Hepatocyte (in vitro differentiated cells): ENCODE measurements at regions not wholly inside any gene's neighbourhood (a gene's known extent, or its start where the extent isn't known, plus 50 kb on each side); places are given as distances from the start of the nearest gene placed in this dataset.
A peak's percentile ranks its signal among the peaks of the same experiment; 100 is the strongest.

ENCODE experiments used
- DNase-seq: peaks from one replicate; pipeline ENCODE4 v3.0.0-alpha.2; 2016; ENCODE audit warnings: low spot score
- H2AFZ ChIP-seq: fragments of 200-600 bp; sonication (generic); 2 replicates; pipeline ENCODE4 v1.6.0; 2016; ENCODE audit warnings: antibody characterized with exemption, mild to moderate bottlenecking
- H3K27ac ChIP-seq: fragments of 200-600 bp; sonication (generic); 2 replicates; pipeline ENCODE4 v1.5.1; 2016; ENCODE audit warnings: mild to moderate bottlenecking
- H3K27me3 ChIP-seq: fragments of 200-600 bp; sonication (generic); 2 replicates; pipeline ENCODE4 v1.6.1; 2016
- H3K36me3 ChIP-seq: fragments of 200-600 bp; sonication (generic); replicated peaks from 2 replicates; pipeline ENCODE4 v1.5.1; 2016; ENCODE audit warnings: low read depth; ENCODE audit not compliant: insufficient read depth
- H3K4me1 ChIP-seq: fragments of 200-600 bp; sonication (generic); 2 replicates; pipeline ENCODE4 v1.5.1; 2016; ENCODE audit warnings: mild to moderate bottlenecking, moderate library complexity; ENCODE audit not compliant: insufficient read depth
- H3K4me2 ChIP-seq: fragments of 200-600 bp; sonication (generic); 2 replicates; pipeline ENCODE4 v1.6.0; 2016
- H3K4me3 ChIP-seq: fragments of 200-600 bp; sonication (generic); 2 replicates; pipeline ENCODE4 v1.5.1; 2016; ENCODE audit warnings: mild to moderate bottlenecking
- H3K79me2 ChIP-seq: fragments of 200-600 bp; sonication (generic); 2 replicates; pipeline ENCODE4 v1.6.0; 2017; ENCODE audit warnings: mild to moderate bottlenecking
- H3K9me2 ChIP-seq: fragments of 200-600 bp; sonication (generic); replicated peaks from 2 replicates; pipeline ENCODE4 v1.6.0; 2017; ENCODE audit warnings: mild to moderate bottlenecking; ENCODE audit not compliant: insufficient read depth
- H3K9me3 ChIP-seq: fragments of 200-600 bp; sonication (generic); 2 replicates; pipeline ENCODE4 v1.5.1; 2016; ENCODE audit warnings: low read depth, mild to moderate bottlenecking
- H4K20me1 ChIP-seq: fragments of 200-600 bp; sonication (generic); 2 replicates; pipeline ENCODE4 v1.6.0; 2016; ENCODE audit warnings: mild to moderate bottlenecking; ENCODE audit not compliant: insufficient read depth, poor library complexity, severe bottlenecking
- CTCF ChIP-seq: fragments of 200-600 bp; sonication (generic); IDR thresholded peaks from 2 replicates; pipeline ENCODE4 v1.5.1; 2016; ENCODE audit warnings: antibody characterized with exemption, mild to moderate bottlenecking; ENCODE audit not compliant: poor library complexity
- EZH2 ChIP-seq: fragments of 200-600 bp; sonication (generic); IDR thresholded peaks from 2 replicates; pipeline ENCODE4 v1.6.1; 2016; ENCODE audit warnings: antibody characterized with exemption, mild to moderate bottlenecking, borderline replicate concordance
- EZH2phosphoT487 ChIP-seq: fragments of 200-600 bp; sonication (generic); IDR thresholded peaks from one replicate; pipeline ENCODE4 v1.6.1; 2018; ENCODE audit warnings: antibody characterized with exemption, mild to moderate bottlenecking, low read depth, moderate library complexity; ENCODE audit not compliant: unreplicated experiment, severe bottlenecking
- WGBS: methylation state at CpG from one replicate; pipeline ENCODE4 v1.1.6; 2016; ENCODE audit warnings: low lambda C conversion rate; ENCODE audit errors: missing lambda C conversion rate; 5-methylcytosine and 5-hydroxymethylcytosine counted together

DNA sequence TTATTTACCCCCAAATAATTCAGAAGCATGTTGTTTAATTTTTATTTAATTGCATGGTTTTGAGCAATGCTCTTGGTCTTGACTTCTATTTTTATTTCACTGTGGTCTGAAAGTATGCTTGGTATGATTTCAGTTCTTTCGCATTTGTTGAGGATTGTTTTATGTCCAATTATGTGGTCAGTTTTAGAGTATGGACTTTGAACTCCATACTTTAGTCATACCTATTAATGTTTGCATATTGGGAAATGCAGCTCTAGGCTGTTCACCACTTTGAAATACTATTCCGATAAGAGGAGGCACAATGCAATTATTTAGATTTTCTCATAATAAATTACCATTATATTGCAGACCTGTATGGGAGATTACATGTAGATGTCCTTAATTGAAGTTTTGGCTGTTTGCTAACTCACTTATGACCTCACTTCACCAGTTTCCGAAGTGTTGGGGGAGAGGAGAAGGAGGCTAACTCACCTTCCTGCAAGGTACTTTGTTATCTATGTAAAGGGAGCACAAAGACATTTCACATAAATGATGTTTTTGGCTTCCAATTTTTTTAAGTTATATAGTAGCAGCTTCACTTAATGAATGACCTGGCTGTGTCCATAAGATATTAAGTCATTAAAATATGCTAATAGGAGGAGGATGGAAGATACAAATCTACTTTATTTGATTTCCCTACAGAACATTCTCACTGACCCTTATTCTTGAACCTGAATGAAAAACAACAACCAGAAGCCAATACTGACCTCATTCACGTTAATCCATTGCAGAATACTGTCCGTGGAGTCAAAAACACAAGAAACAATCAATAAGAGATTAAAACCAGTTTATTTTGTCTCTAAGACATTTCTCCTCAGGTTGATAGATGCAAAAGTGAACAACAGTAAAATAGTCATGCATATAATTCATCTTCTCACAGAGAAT is 970.3 kb upstream of the ARRDC3 start:
- peak; percentile 8 for DNase-seq
- no peaks in the 10 kb centered on the region for H4K20me1 ChIP-seq
- no peak overlapping the region for H2AFZ ChIP-seq
- H3K79me2 ChIP-seq = no peaks in the 10 kb centered on the region
- no peaks in the 10 kb centered on the region for H3K9me2 ChIP-seq
- no peaks in the 10 kb centered on the region for H3K36me3 ChIP-seq
- no peak overlapping the region for H3K4me3 ChIP-seq
- H3K27ac ChIP-seq = no peak overlapping the region
- TF ChIP-seq EZH2 (no peak), EZH2phosphoT487 (no peak), CTCF (no peak)
- 80% methylated on average over 5 of the region's 5 CpGs for WGBS
- H3K4me2 ChIP-seq = no peak overlapping the region
- H3K9me3 ChIP-seq = no peaks in the 10 kb centered on the region
- peaks cover 4% of the 10 kb centered on the region for H3K4me1 ChIP-seq
- H3K27me3 ChIP-seq = no peaks in the 10 kb centered on the region

DNA sequence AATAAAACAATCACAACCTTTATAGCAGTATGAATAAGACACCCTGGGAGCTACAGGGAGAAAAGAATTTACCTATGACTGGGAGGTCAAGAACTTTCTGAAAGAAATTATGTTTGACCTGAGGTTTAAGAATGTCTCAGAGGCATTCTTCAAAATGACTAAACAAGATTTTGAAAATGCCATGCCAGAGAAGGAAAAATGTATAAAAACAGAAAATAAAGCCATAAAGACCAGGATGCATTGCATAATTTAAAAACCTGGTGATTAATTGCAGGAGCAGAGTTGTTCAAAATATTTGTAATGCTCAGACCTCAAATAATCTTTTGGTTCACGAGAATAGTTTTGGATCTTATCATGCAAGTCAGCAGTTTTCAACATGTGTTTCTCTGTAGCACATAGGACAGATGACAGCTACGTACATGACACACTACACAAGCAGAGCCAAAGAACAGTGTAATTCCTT is 954.7 kb upstream of the ARRDC3 start:
- no peak overlapping the region for H3K4me3 ChIP-seq
- no peaks in the 10 kb centered on the region for H3K27me3 ChIP-seq
- H3K4me2 ChIP-seq = no peak overlapping the region
- no peaks in the 10 kb centered on the region for H3K79me2 ChIP-seq
- H3K9me3 ChIP-seq = no peaks in the 10 kb centered on the region
- no peak overlapping the region for H2AFZ ChIP-seq
- H4K20me1 ChIP-seq = no peaks in the 10 kb centered on the region
- H3K36me3 ChIP-seq = no peaks in the 10 kb centered on the region
- no peak overlapping the region for H3K27ac ChIP-seq
- no peaks in the 10 kb centered on the region for H3K9me2 ChIP-seq
- DNase-seq = no peak
- TF ChIP-seq CTCF (no peak), EZH2phosphoT487 (no peak), EZH2 (no peak)
- no peaks in the 10 kb centered on the region for H3K4me1 ChIP-seq
- 40% methylated on average over 2 of the region's 2 CpGs for WGBS

- Histone ChIP-seq H3K27ac (no peak overlapping the region), H3K4me1 (no peaks in the 10 kb centered on the region), H3K9me2 (no peaks in the 10 kb centered on the region), H3K27me3 (no peaks in the 10 kb centered on the region), H3K4me2 (no peak overlapping the region), H3K36me3 (no peaks in the 10 kb centered on the region), H2AFZ (no peak overlapping the region), H4K20me1 (no peaks in the 10 kb centered on the region), H3K79me2 (no peaks in the 10 kb centered on the region), H3K4me3 (no peak overlapping the region), H3K9me3 (no peaks in the 10 kb centered on the region)
- TF ChIP-seq EZH2phosphoT487 (no peak), CTCF (no peak), EZH2 (no peak)
- no peak for DNase-seq
- WGBS = 72% methylated on average over 2 of the region's 2 CpGs
Measured at GRCh38 chr5:92332039-92332438, 948.9 kb upstream of the ARRDC3 start.
